ENCODE measurements at regions not wholly inside any gene's neighbourhood (a gene's known extent, or its start where the extent isn't known, plus 50 kb on each side); places are given as distances from the start of the nearest gene placed in this dataset.

GRCh38 chr1:60281360-60281932 is 207.9 kb upstream of the C1orf87 start (continued):
- TF ChIP-seq ZNF501 (tag by site-specific recombination; IDR thresholded peaks at IDR 0.05) (no peak), ZNF654 (tag by site-specific recombination; IDR thresholded peaks at IDR 0.05; ENCODE audit: low read depth) (peak; percentile 96), ZBTB48 (tag by site-specific recombination; IDR thresholded peaks at IDR 0.05) (0 out of 2 replicates have a peak, but pooled peaks have one; percentile 24), ZBTB17 (tag by site-specific recombination; IDR thresholded peaks at IDR 0.05) (peak; percentile 67), ZFP3 (tag by site-specific recombination; IDR thresholded peaks at IDR 0.05; ENCODE audit: low read depth) (no peak), TCF7L2 (IDR thresholded peaks at IDR 0.05; ENCODE audit: borderline replicate concordance, low read depth, low read length) (peak; percentile 76), ZNF473 (tag by site-specific recombination; IDR thresholded peaks at IDR 0.05) (no peak), ZNF169 (tag by site-specific recombination; IDR thresholded peaks at IDR 0.05) (no peak), ZNF777 (tag by site-specific recombination; IDR thresholded peaks at IDR 0.05; ENCODE audit: borderline replicate concordance) (no peak), ZBTB8A (tag by site-specific recombination; IDR thresholded peaks at IDR 0.05) (no peak), SP7 (tag by site-specific recombination; IDR thresholded peaks at IDR 0.05) (no peak), GLIS1 (tag by site-specific recombination; IDR thresholded peaks at IDR 0.05) (peak; percentile 63), KLF16 (tag by site-specific recombination; IDR thresholded peaks at IDR 0.05) (no peak)
- TF ChIP-seq, protein P1, sequence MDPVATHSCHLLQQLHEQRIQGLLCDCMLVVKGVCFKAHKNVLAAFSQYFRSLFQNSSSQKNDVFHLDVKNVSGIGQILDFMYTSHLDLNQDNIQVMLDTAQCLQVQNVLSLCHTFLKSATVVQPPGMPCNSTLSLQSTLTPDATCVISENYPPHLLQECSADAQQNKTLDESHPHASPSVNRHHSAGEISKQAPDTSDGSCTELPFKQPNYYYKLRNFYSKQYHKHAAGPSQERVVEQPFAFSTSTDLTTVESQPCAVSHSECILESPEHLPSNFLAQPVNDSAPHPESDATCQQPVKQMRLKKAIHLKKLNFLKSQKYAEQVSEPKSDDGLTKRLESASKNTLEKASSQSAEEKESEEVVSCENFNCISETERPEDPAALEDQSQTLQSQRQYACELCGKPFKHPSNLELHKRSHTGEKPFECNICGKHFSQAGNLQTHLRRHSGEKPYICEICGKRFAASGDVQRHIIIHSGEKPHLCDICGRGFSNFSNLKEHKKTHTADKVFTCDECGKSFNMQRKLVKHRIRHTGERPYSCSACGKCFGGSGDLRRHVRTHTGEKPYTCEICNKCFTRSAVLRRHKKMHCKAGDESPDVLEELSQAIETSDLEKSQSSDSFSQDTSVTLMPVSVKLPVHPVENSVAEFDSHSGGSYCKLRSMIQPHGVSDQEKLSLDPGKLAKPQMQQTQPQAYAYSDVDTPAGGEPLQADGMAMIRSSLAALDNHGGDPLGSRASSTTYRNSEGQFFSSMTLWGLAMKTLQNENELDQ (tag by site-specific recombination; IDR thresholded peaks at IDR 0.05; ENCODE audit: low read depth) = no peak
- TF ChIP-seq, protein P2, sequence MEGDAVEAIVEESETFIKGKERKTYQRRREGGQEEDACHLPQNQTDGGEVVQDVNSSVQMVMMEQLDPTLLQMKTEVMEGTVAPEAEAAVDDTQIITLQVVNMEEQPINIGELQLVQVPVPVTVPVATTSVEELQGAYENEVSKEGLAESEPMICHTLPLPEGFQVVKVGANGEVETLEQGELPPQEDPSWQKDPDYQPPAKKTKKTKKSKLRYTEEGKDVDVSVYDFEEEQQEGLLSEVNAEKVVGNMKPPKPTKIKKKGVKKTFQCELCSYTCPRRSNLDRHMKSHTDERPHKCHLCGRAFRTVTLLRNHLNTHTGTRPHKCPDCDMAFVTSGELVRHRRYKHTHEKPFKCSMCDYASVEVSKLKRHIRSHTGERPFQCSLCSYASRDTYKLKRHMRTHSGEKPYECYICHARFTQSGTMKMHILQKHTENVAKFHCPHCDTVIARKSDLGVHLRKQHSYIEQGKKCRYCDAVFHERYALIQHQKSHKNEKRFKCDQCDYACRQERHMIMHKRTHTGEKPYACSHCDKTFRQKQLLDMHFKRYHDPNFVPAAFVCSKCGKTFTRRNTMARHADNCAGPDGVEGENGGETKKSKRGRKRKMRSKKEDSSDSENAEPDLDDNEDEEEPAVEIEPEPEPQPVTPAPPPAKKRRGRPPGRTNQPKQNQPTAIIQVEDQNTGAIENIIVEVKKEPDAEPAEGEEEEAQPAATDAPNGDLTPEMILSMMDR (tag by site-specific recombination; IDR thresholded peaks at IDR 0.05) = peak; percentile 57
- TF ChIP-seq, protein P3, sequence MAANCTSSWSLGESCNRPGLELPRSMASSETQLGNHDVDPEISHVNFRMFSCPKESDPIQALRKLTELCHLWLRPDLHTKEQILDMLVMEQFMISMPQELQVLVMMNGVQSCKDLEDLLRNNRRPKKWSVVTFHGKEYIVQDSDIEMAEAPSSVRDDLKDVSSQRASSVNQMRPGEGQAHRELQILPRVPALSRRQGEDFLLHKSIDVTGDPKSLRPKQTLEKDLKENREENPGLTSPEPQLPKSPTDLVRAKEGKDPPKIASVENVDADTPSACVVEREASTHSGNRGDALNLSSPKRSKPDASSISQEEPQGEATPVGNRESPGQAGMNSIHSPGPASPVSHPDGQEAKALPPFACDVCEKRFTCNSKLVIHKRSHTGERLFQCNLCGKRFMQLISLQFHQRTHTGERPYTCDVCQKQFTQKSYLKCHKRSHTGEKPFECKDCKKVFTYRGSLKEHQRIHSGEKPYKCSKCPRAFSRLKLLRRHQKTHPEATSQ (tag by site-specific recombination; IDR thresholded peaks at IDR 0.05) = no peak

DNA sequence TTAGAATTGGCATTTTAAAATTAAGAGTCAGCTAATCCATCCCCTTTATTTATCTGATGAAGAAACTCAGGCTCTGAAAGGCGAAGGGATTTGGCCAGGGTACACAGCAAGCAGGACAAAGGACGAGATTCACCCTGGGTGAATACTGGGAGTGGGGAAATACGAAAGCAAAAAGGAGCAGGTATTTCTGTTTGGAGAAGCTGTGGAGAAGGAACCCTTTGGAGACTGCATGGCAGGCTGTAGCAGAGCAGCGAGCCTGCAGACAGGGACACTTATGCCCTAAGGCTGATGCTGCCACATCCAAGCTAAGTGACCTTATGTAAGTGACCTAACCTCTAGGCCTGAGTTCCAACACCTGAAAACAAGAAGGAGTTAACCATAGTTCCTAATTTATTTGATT is 207.2 kb upstream of the C1orf87 start:
- ChIA-PET CTCF (interaction anchor here (0.5 to 2.7 kb wide), 23 partner anchors 9 to 1073 kb away, joined by 3 to 39 read pairs (median 4); no protein-coding TSS in a partner anchor), POLR2A (interaction anchor here (1.3 kb wide), 2 partner anchors 8 to 485 kb away, joined by 3 to 5 read pairs; no protein-coding TSS in a partner anchor)
- H3K9me3 ChIP-seq (ENCODE audit: control insufficient read depth, insufficient read depth, low read depth, low read length) = no peaks in the 10 kb centered on the region
- H3K27ac ChIP-seq (ENCODE audit: extremely low read depth, low read depth, low read length) = no peak overlapping the region
- TF ChIP-seq, protein P4, sequence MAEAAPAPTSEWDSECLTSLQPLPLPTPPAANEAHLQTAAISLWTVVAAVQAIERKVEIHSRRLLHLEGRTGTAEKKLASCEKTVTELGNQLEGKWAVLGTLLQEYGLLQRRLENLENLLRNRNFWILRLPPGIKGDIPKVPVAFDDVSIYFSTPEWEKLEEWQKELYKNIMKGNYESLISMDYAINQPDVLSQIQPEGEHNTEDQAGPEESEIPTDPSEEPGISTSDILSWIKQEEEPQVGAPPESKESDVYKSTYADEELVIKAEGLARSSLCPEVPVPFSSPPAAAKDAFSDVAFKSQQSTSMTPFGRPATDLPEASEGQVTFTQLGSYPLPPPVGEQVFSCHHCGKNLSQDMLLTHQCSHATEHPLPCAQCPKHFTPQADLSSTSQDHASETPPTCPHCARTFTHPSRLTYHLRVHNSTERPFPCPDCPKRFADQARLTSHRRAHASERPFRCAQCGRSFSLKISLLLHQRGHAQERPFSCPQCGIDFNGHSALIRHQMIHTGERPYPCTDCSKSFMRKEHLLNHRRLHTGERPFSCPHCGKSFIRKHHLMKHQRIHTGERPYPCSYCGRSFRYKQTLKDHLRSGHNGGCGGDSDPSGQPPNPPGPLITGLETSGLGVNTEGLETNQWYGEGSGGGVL (tag by site-specific recombination; IDR thresholded peaks at IDR 0.05) = no peak
- TF ChIP-seq ZNF10 (tag by site-specific recombination; IDR thresholded peaks at IDR 0.05) = no peak
- H3K4me1 ChIP-seq (ENCODE audit: control insufficient read depth, insufficient read depth, low read length) = no peaks in the 10 kb centered on the region
- H3K4me3 ChIP-seq (ENCODE audit: low read depth, low read length) = no peak overlapping the region
- H3K36me3 ChIP-seq (ENCODE audit: control insufficient read depth in 2 of 2, insufficient read depth in 1 of 2, low read length in 2 of 2) = no peaks in the 10 kb centered on the region

Data from HEK293 (cell line).